ENCODE measurements at regions not wholly inside any gene's neighbourhood (a gene's known extent, or its start where the extent isn't known, plus 50 kb on each side); places are given as distances from the start of the nearest gene placed in this dataset.

DNA sequence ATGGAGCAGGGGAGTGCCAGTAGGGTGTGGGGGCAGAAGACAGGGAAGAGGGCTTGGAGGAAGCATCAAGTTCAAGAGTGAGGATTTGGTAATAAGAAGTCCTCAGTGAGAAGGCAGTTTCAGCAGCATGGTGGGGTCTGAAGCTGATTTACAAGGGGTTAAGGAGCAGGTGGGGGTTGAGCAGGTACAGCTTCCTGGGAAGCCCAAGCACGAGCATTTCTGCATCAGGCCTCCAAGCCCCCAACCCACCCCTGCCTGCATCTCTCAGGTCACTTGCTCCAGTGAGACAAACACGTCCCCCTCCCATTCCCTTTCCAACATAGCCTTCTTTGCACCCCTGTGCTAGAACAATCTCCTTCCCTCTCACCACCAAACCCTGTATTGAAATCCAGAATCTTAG, 574.7 kb downstream of the MATN1 start:
- TF ChIP-seq, protein P1, sequence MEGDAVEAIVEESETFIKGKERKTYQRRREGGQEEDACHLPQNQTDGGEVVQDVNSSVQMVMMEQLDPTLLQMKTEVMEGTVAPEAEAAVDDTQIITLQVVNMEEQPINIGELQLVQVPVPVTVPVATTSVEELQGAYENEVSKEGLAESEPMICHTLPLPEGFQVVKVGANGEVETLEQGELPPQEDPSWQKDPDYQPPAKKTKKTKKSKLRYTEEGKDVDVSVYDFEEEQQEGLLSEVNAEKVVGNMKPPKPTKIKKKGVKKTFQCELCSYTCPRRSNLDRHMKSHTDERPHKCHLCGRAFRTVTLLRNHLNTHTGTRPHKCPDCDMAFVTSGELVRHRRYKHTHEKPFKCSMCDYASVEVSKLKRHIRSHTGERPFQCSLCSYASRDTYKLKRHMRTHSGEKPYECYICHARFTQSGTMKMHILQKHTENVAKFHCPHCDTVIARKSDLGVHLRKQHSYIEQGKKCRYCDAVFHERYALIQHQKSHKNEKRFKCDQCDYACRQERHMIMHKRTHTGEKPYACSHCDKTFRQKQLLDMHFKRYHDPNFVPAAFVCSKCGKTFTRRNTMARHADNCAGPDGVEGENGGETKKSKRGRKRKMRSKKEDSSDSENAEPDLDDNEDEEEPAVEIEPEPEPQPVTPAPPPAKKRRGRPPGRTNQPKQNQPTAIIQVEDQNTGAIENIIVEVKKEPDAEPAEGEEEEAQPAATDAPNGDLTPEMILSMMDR (IDR thresholded peaks at IDR 0.05): no peak
- no peak for TF ChIP-seq POLR2A (IDR thresholded peaks at IDR 0.05)
